SW480 (cell line): ENCODE measurements at regions not wholly inside any gene's neighbourhood (a gene's known extent, or its start where the extent isn't known, plus 50 kb on each side); places are given as distances from the start of the nearest gene placed in this dataset.

Experiments used
- DNase-seq: peaks from one replicate; pipeline ENCODE4 v3.0.0-alpha.2; 2016; ENCODE audit warnings: low spot score

GRCh38 chr1:47703156-47703825 lies 265.4 kb downstream of the FOXD2 start:
- DNase-seq, result no peak

GRCh38 chr1:47703981-47704596 lies 266.2 kb downstream of the FOXD2 start:
- no peak for DNase-seq

GRCh38 chr1:47705517-47706130 lies 267.8 kb downstream of the FOXD2 start:
- no peak for DNase-seq

- DNase-seq, result no peak
These were observed 269.7 kb downstream of the FOXD2 start for GRCh38 chr1:47707503-47707902.

- DNase-seq, result no peak
These were observed 270.2 kb downstream of the FOXD2 start for GRCh38 chr1:47708019-47708535.

- no peak for DNase-seq
These were observed 270.8 kb downstream of the FOXD2 start for GRCh38 chr1:47708658-47709018.

GRCh38 chr1:47709019-47709871 lies 271.4 kb downstream of the FOXD2 start:
- no peak for DNase-seq

GRCh38 chr1:47709872-47710231 lies 272.0 kb downstream of the FOXD2 start:
- DNase-seq, result no peak

- no peak for DNase-seq
These were observed 272.7 kb downstream of the FOXD2 start for GRCh38 chr1:47710329-47711071.
